Karpas-422 (cell line): ENCODE measurements at regions not wholly inside any gene's neighbourhood (a gene's known extent, or its start where the extent isn't known, plus 50 kb on each side); places are given as distances from the start of the nearest gene placed in this dataset.

Source experiments
- DNase-seq: peaks from one replicate; pipeline ENCODE4 v3.0.0-alpha.2; 2015
- H2AFZ ChIP-seq: fragments of 200-600 bp; sonication (generic); 2 replicates; pipeline ENCODE4 v1.6.1; 2014; ENCODE audit warnings: antibody characterized with exemption, low read length, mixed read lengths
- H3K27ac ChIP-seq: fragments of 200-600 bp; sonication (generic); 2 replicates; pipeline ENCODE4 v1.5.1; 2014; ENCODE audit warnings: mild to moderate bottlenecking, low read length, moderate library complexity
- H3K27me3 ChIP-seq: fragments of 200-600 bp; sonication (generic); 2 replicates; pipeline ENCODE4 v1.6.1; 2014; ENCODE audit warnings: low read length, mixed read lengths
- H3K36me3 ChIP-seq: fragments of 200-600 bp; sonication (generic); 2 replicates; pipeline ENCODE4 v1.6.1; 2014; ENCODE audit warnings: low read length, mixed read lengths; ENCODE audit not compliant: insufficient read depth
- H3K4me1 ChIP-seq: fragments of 200-600 bp; sonication (generic); 2 replicates; pipeline ENCODE4 v1.6.1; 2014; ENCODE audit warnings: mild to moderate bottlenecking, low read length, mixed read lengths
- H3K4me2 ChIP-seq: fragments of 200-600 bp; sonication (generic); 2 replicates; pipeline ENCODE4 v1.6.1; 2014; ENCODE audit warnings: low read length, low read depth, mild to moderate bottlenecking; ENCODE audit not compliant: poor library complexity, severe bottlenecking
- H3K4me3 ChIP-seq: fragments of 200-600 bp; sonication (generic); 2 replicates; pipeline ENCODE4 v1.5.1; 2014; ENCODE audit warnings: mild to moderate bottlenecking, antibody characterized with exemption, low read length, mixed read lengths
- H3K79me2 ChIP-seq: fragments of 200-600 bp; sonication (generic); 2 replicates; pipeline ENCODE4 v1.6.1; 2014; ENCODE audit warnings: mild to moderate bottlenecking, low read length, mixed read lengths
- H3K9ac ChIP-seq: fragments of 200-600 bp; sonication (generic); 2 replicates; pipeline ENCODE4 v1.6.0; 2014; ENCODE audit warnings: low read length
- H3K9me2 ChIP-seq: fragments of 200-600 bp; sonication (generic), shearing (Covaris generic); replicated peaks from 2 replicates; pipeline ENCODE4 v1.6.0; 2014; ENCODE audit warnings: mild to moderate bottlenecking, low read length, moderate library complexity; ENCODE audit not compliant: insufficient read depth
- H3K9me3 ChIP-seq: fragments of 300-700, 200-600 bp; sonication (generic); 2 replicates; pipeline ENCODE4 v1.6.1; 2014; ENCODE audit warnings: low read length, mixed read lengths
- H4K20me1 ChIP-seq: fragments of 200-600 bp; sonication (generic); 2 replicates; pipeline ENCODE4 v1.6.1; 2014; ENCODE audit warnings: mild to moderate bottlenecking, antibody characterized with exemption, low read length, low read depth; ENCODE audit not compliant: insufficient read depth

GRCh38 chr13:68254151-68254550 lies 1024.0 kb upstream of the PCDH9 start:
- H3K4me3 ChIP-seq = no peak overlapping the region
- H4K20me1 ChIP-seq = no peaks in the 10 kb centered on the region
- no peak overlapping the region for H3K27ac ChIP-seq
- H2AFZ ChIP-seq = peak overlapping the region; percentile 21
- no peaks in the 10 kb centered on the region for H3K9me3 ChIP-seq
- no peak overlapping the region for H3K9ac ChIP-seq
- H3K79me2 ChIP-seq = no peaks in the 10 kb centered on the region
- DNase-seq = no peak
- 0 out of 2 replicates have a peak, but pooled peaks cover 4% of the 10 kb centered on the region for H3K4me1 ChIP-seq
- H3K36me3 ChIP-seq = no peaks in the 10 kb centered on the region
- H3K4me2 ChIP-seq = no peak overlapping the region
- no peaks in the 10 kb centered on the region for H3K27me3 ChIP-seq
- no peaks in the 10 kb centered on the region for H3K9me2 ChIP-seq

GRCh38 chr13:68234274-68234673 lies 1004.1 kb upstream of the PCDH9 start:
- H3K27ac ChIP-seq = no peak overlapping the region
- DNase-seq = no peak
- H3K9ac ChIP-seq = no peak overlapping the region
- H3K4me2 ChIP-seq = no peak overlapping the region
- H3K9me2 ChIP-seq = no peaks in the 10 kb centered on the region
- H3K36me3 ChIP-seq = no peaks in the 10 kb centered on the region
- no peaks in the 10 kb centered on the region for H3K9me3 ChIP-seq
- H3K27me3 ChIP-seq = no peaks in the 10 kb centered on the region
- H3K4me1 ChIP-seq = peaks cover 26% of the 10 kb centered on the region
- H4K20me1 ChIP-seq = no peaks in the 10 kb centered on the region
- peak overlapping the region; percentile 62 for H2AFZ ChIP-seq
- no peak overlapping the region for H3K4me3 ChIP-seq
- H3K79me2 ChIP-seq = no peaks in the 10 kb centered on the region

GRCh38 chr13:68232351-68233130 lies 1002.4 kb upstream of the PCDH9 start:
- Histone ChIP-seq H3K79me2 (no peaks in the 10 kb centered on the region), H3K4me2 (peak overlapping the region; percentile 50), H3K36me3 (no peaks in the 10 kb centered on the region), H3K9me2 (no peaks in the 10 kb centered on the region), H3K9ac (peak overlapping the region; percentile 35), H4K20me1 (no peaks in the 10 kb centered on the region), H3K4me1 (peaks cover 26% of the 10 kb centered on the region), H3K4me3 (peak overlapping the region; percentile 10; the same call in 1 of the 2 replicates), H2AFZ (peak overlapping the region; percentile 98), H3K9me3 (no peaks in the 10 kb centered on the region), H3K27ac (no peak overlapping the region), H3K27me3 (no peaks in the 10 kb centered on the region)
- DNase-seq = no peak

- no peaks in the 10 kb centered on the region for H3K9me3 ChIP-seq
- no peak overlapping the region for H3K27ac ChIP-seq
- no peak overlapping the region for H3K4me3 ChIP-seq
- H4K20me1 ChIP-seq = no peaks in the 10 kb centered on the region
- no peak overlapping the region for H3K9ac ChIP-seq
- no peak for DNase-seq
- H3K79me2 ChIP-seq = no peaks in the 10 kb centered on the region
- no peaks in the 10 kb centered on the region; the same call in 1 of the 2 replicates for H3K4me1 ChIP-seq
- H3K36me3 ChIP-seq = no peaks in the 10 kb centered on the region
- H3K27me3 ChIP-seq = no peaks in the 10 kb centered on the region
- no peak overlapping the region for H3K4me2 ChIP-seq
- peak overlapping the region; percentile 48; the same call in 1 of the 2 replicates for H2AFZ ChIP-seq
- H3K9me2 ChIP-seq = no peaks in the 10 kb centered on the region
These were observed 984.7 kb upstream of the PCDH9 start for GRCh38 chr13:68214691-68215415.

- Histone ChIP-seq H3K27me3 (no peaks in the 10 kb centered on the region), H4K20me1 (no peaks in the 10 kb centered on the region), H3K9me3 (no peaks in the 10 kb centered on the region), H2AFZ (peak overlapping the region; percentile 82), H3K36me3 (no peaks in the 10 kb centered on the region), H3K79me2 (no peaks in the 10 kb centered on the region), H3K9ac (no peak overlapping the region), H3K9me2 (no peaks in the 10 kb centered on the region), H3K4me3 (no peak overlapping the region), H3K4me2 (no peak overlapping the region), H3K27ac (no peak overlapping the region), H3K4me1 (no peaks in the 10 kb centered on the region)
- DNase-seq = no peak
These were observed 969.1 kb upstream of the PCDH9 start for GRCh38 chr13:68199271-68199670.

GRCh38 chr13:68190818-68191217 lies 960.7 kb upstream of the PCDH9 start:
- Histone ChIP-seq H2AFZ (no peak overlapping the region), H3K4me3 (no peak overlapping the region), H4K20me1 (no peaks in the 10 kb centered on the region), H3K79me2 (no peaks in the 10 kb centered on the region), H3K4me2 (no peak overlapping the region), H3K9me2 (no peaks in the 10 kb centered on the region), H3K27me3 (no peaks in the 10 kb centered on the region), H3K4me1 (peaks cover 5% of the 10 kb centered on the region), H3K9ac (no peak overlapping the region), H3K27ac (no peak overlapping the region), H3K9me3 (no peaks in the 10 kb centered on the region), H3K36me3 (no peaks in the 10 kb centered on the region)
- no peak for DNase-seq

GRCh38 chr13:68185444-68186141 lies 955.5 kb upstream of the PCDH9 start:
- peak overlapping the region; percentile 36; the same call in 1 of the 2 replicates for H3K9ac ChIP-seq
- no peaks in the 10 kb centered on the region for H3K9me3 ChIP-seq
- peak overlapping the region; percentile 85 for H2AFZ ChIP-seq
- H3K27me3 ChIP-seq = no peaks in the 10 kb centered on the region
- H4K20me1 ChIP-seq = no peaks in the 10 kb centered on the region
- peak overlapping the region; percentile 37 for H3K4me3 ChIP-seq
- H3K9me2 ChIP-seq = no peaks in the 10 kb centered on the region
- no peaks in the 10 kb centered on the region for H3K79me2 ChIP-seq
- H3K4me2 ChIP-seq = peak overlapping the region; percentile 58
- peaks cover 12% of the 10 kb centered on the region for H3K4me1 ChIP-seq
- no peaks in the 10 kb centered on the region for H3K36me3 ChIP-seq
- peak; percentile 49 for DNase-seq
- H3K27ac ChIP-seq = no peak overlapping the region

- no peaks in the 10 kb centered on the region for H3K79me2 ChIP-seq
- no peak overlapping the region for H3K4me3 ChIP-seq
- H3K4me2 ChIP-seq = no peak overlapping the region
- H3K27ac ChIP-seq = no peak overlapping the region
- H3K9me3 ChIP-seq = no peaks in the 10 kb centered on the region
- H4K20me1 ChIP-seq = no peaks in the 10 kb centered on the region
- H3K9ac ChIP-seq = no peak overlapping the region
- no peak for DNase-seq
- no peaks in the 10 kb centered on the region for H3K4me1 ChIP-seq
- H3K36me3 ChIP-seq = no peaks in the 10 kb centered on the region
- no peaks in the 10 kb centered on the region for H3K27me3 ChIP-seq
- no peaks in the 10 kb centered on the region for H3K9me2 ChIP-seq
- H2AFZ ChIP-seq = peak overlapping the region; percentile 40; the same call in 1 of the 2 replicates
These were observed 946.3 kb upstream of the PCDH9 start for GRCh38 chr13:68176475-68176874.
